NCI-H1930 (cell line): ENCODE measurements at regions not wholly inside any gene's neighbourhood (a gene's known extent, or its start where the extent isn't known, plus 50 kb on each side); places are given as distances from the start of the nearest gene placed in this dataset.
"Not testable (repeated sequence)": the region's sequence is repeated elsewhere in the genome, so short reads cannot be mapped to it uniquely, and the experiment has no call there.

Experiments used
- DNase-seq, 2 experiments: peaks; one replicate each; lab custom pipeline; 2025; lab: John Stamatoyannopoulos, UW

GRCh38 chr5:101205065-101205464 lies 302.0 kb upstream of the ST8SIA4 start:
- DNase-seq, result not testable (repeated sequence)

GRCh38 chr5:101180365-101180764 lies 277.3 kb upstream of the ST8SIA4 start:
- not testable (repeated sequence) for DNase-seq

- DNase-seq, result no peak
Measured at GRCh38 chr5:101176605-101177004, 273.5 kb upstream of the ST8SIA4 start.

- no peak for DNase-seq
Measured at GRCh38 chr5:101174981-101175380, 271.9 kb upstream of the ST8SIA4 start.

- no peak for DNase-seq
Measured at GRCh38 chr5:101163088-101163487, 260.0 kb upstream of the ST8SIA4 start.

DNA sequence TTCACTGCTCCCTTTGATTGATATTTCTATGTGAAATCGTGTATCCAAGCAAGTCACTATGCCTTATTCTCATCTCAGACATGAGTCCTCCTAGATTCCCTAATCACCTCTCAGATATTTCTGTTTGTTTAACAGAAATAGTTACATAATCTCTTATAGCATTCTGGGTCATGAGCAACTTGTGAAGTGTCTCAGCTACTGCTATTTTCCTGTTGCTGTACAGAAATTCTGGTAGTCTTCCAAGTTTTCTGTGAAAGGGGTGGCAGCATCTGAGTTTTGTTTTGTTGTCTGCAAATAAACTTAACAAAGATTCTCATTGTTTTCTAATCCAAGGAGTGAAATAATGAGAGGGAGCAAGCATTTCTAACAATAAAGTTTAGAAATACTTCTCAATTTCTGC lies 256.9 kb upstream of the ST8SIA4 start:
- DNase-seq, result no peak

- no peak for DNase-seq
Measured at GRCh38 chr5:101159006-101159405, 255.9 kb upstream of the ST8SIA4 start.

- DNase-seq, result no peak
Measured at GRCh38 chr5:101153526-101153925, 250.4 kb upstream of the ST8SIA4 start.

DNA sequence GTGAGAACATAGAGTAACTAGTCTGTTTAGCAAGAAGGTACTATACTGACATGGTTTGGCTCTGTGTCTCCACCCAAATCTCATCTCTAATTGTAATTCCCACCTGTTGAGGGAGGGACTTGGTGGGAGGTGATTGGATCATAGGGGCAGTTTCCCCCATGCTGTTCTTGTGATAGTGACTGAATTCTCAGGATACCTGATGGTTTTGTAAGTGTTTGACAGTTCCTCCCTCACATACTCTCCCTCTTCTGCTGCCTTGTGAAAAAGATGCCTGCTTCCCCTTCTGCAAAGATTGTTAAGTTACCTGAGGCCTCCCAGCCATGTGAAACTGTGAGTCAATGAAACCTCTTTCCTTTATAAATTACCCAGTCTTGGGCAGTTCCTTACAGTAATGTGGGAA lies 240.4 kb upstream of the ST8SIA4 start:
- DNase-seq, result no peak

DNA sequence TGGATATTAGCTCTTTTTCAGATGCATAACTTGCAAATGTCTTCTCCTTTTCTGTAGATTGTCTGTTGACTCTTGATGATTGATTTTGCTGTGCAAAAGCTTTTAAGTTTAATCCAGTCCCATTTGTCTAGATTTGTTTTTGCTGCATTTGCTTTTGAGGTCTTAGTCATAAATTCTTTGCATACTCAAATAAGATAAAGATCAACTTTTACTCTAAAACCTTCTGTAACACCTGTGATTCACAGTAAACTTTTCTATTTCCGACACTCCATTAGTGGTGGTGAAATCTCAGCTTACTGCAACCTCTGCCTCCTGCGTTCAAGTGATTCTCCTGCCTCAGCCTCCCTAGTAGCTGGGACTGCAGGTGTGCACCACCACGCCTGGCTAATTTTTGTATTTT lies 239.0 kb upstream of the ST8SIA4 start:
- DNase-seq, result no peak

DNA sequence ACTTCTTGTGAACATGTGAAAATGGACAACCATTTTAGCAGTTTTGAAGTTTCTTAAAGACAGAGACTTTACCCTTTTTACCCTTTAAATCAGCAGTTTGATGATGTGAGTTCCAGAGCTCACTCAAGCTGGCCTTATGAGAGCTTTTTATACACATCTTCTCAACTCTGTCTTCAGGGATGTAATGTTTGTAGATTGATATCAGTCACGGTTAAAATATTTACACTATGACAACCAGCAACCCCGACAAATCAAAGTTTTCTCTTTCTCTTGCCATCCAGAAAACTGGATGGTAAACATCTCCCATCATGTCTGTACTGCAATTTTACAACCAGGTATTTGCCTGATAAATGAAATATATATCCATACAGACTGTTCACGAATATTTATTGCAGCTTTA lies 233.4 kb upstream of the ST8SIA4 start:
- no peak for DNase-seq

- no peak for DNase-seq
Measured at GRCh38 chr5:101123363-101123762, 220.3 kb upstream of the ST8SIA4 start.

DNA sequence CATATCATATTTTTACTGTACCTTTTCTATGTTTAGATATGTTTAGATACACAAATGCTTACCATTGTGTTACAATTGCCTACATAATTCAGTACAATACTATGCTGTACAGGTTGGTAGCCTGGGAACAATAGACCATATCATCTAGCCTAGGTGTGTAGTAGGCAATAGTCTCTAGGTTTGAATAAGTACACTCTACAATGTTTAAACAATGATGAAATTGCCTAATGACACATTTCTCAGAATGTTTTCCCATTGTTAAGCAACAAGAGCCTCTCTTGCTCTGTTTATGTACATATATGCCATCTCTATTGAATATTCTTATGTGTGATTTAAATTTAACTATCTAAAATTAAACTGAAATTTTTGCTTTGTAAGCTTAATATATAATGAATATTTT lies 209.6 kb upstream of the ST8SIA4 start:
- no peak for DNase-seq

- no peak for DNase-seq
Measured at GRCh38 chr5:101103874-101104273, 200.8 kb upstream of the ST8SIA4 start.

DNA sequence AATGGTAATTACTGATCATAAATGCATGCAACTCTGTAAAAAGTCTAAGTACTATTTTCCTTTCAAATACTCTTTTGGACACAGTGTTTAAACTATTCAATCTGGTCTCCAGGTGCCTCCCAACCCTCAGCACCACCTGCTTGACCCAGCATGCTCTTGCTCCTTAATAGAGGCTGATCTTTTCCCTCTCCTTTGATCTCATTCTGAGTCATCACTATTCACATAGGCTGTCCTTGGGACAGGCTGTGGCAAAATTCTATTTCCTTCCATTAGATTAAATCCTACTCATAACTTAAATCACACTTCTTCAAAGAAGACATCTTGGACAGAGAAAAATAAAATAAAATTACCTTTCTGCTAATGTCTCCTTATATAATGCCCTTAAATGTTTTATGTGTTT lies 199.4 kb upstream of the ST8SIA4 start:
- no peak for DNase-seq

DNA sequence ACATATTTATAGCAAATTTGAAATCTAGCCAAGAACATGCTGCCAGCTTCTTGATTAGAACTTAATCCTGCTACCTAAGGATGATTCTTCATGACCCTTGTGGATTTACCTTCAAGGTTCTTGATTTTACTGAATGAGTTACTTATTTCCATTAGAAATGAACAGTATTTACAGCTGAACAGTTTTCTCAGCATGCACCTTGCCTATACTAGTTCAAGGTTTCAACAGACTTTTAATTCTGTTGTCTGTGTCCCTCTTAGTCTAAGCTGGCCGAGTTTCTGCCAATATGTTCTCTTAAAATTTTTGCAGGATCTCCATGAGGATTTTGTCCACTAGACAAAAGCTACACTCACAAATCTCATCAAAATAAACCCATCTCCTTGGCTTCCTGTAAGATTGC lies 188.8 kb upstream of the ST8SIA4 start:
- DNase-seq, result no peak

DNA sequence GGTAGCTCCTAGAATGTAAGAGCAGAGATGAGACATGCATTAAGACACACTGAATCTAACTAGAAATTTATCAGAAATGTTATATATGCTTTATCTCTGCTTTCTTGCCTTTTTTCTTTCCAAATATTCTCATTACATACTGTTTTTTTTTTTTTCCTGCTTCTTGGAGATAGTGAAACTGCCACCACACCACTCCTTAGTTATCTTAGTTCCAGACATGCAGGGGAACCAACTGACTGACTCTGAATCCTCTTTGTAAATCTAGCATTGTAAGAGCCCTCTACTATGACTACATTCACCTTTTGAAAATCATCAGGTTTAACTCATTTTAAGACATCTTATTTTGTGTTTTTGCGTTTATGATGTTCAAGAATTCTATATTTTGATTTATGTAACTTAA lies 181.3 kb upstream of the ST8SIA4 start:
- no peak for DNase-seq

DNA sequence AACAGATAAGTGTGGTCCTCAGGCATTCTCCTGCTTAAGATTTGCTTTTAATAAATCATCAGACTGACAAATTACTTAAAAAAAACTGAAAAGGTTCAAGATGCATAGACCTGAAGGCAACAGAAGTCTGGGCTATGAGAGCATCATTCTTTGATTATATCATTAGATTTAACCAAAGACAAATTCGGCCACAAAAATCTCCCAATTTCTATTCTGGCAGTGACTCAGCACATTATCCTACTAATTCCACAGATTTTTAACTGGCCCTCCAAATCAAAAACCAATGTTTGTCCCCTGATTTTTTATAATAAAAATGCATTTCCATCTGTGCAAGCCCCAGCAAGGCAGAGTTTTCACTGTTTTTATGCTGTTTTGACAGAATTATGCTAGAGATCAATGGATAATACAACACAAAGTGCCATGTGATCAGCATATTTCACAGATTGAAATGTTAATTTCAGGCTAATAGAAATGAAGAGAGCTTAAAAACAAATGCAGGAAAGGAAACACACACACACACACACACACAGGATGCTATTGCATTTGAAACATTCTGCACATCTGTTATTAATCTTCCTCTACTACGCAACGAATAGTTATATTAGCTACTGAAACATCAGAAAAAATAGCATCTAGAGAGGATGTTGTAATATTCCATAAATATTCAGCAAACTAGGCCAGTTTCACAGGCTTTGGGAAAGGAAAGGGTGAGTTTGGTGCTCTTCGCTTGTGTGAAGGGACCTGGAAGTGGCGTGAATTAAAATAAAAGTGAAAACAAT lies 177.6 kb upstream of the ST8SIA4 start:
- DNase-seq, result no peak

DNA sequence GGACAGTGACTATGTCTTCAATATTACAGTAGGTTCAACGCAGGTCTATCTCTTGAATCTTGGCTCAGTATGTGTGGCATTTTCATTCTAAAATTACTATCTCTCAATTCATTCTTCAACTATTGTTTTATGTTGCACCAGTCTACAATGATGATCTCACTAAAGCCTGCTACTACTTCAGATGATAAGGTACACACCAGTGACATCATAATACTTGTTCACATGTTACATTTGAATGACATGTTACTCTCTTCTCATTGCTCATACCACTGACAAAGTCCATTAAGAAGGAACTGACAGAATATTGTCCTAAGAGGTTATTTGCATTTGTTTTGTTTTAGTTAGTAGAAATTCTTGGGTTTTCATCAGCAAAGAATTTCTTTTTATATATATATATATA lies 165.2 kb upstream of the ST8SIA4 start:
- no peak for DNase-seq

DNA sequence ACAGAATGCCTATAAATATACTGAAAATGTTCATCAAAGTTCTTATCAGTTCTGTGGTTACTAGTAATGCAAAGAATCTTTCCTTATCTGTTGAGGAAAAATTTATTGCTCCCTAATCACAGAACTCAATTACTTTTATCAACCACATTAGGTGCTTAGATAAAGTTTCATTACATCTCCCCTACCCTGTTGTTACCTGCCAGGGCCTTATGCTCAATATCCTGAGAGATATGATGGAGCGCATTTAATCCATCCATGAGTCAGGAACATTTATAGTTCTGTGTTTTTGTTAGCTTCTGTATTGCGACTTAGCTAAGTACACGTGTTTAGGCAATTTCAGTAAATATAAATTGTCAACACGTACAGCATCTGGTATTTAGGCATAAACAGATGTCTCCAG lies 164.3 kb upstream of the ST8SIA4 start:
- no peak for DNase-seq

DNA sequence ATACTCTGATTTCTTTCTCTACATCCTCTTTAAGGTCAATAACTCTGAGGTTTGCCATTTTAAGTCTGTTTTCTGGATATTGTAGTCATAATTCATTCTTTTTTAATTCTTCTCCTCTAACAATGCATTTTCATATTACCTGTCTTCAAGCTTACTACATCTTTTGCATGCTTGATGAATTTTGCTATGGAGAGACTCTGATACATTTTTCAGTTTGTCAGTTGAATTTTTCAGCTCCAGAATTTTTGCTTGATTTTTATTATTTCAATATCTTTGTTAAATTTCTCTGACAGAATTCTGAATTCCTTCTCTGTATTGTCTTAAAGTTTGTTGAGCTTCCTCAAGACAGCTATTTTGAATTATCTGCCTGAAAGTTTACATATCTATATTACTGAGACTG lies 159.8 kb upstream of the ST8SIA4 start:
- DNase-seq, result no peak

GRCh38 chr5:101047181-101047580 lies 144.1 kb upstream of the ST8SIA4 start:
- no peak for DNase-seq

- no peak for DNase-seq
Measured at GRCh38 chr5:101045689-101046088, 142.6 kb upstream of the ST8SIA4 start.

DNA sequence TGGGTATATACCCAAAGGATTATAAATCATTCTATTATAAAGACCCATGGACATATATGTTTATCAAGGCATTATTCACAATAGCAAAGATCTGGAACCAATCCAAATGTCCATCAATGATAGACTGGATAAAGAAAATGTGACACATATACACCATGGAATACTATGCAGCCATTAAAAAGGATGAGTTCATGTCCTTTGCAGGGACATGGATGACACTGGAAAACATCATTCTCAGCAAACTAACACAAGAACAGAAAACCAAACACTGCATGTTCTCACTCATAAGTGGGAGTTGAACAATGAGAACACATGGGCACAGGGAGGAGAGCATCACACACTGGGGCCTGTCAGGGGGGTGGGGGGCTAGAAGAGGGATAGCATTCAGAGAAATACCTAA lies 136.9 kb upstream of the ST8SIA4 start:
- DNase-seq, result not testable (repeated sequence)
